Testis (tissue), 2 donors: ENCODE measurements at regions not wholly inside any gene's neighbourhood (a gene's known extent, or its start where the extent isn't known, plus 50 kb on each side); places are given as distances from the start of the nearest gene placed in this dataset.

Experiments used
- DNase-seq: peaks from one replicate; pipeline ENCODE4 v3.0.0-alpha.2; 2019
- H3K27ac ChIP-seq, 2 donors: fragments of 200-600 bp; sonication (generic); one replicate each; pipeline ENCODE4 v1.5.1; 2019
- H3K27me3 ChIP-seq: fragments of 200-600 bp; sonication (generic); one replicate; pipeline ENCODE4 v1.5.1; 2019
- H3K36me3 ChIP-seq: fragments of 200-600 bp; sonication (generic); one replicate; pipeline ENCODE4 v1.5.1; 2017; ENCODE audit warnings: low read depth; ENCODE audit errors: missing control alignments
- H3K4me1 ChIP-seq: fragments of 200-600 bp; sonication (generic); one replicate; pipeline ENCODE4 v1.5.1; 2019
- H3K4me3 ChIP-seq, 2 donors: fragments of 200-600 bp; sonication (generic); one replicate each; pipeline ENCODE4 v1.5.1; 2017 to 2019
- H3K9me3 ChIP-seq: fragments of 200-600 bp; sonication (generic); one replicate; pipeline ENCODE4 v1.5.1; 2017
- CTCF ChIP-seq, 3 experiments: fragments of 450-650 bp in 2 of 3; fragments of 200-600 bp in 1 of 3; sonication (generic) in 1 of 3; IDR thresholded peaks; one replicate each; pipeline ENCODE4 v1.5.1; 2016 to 2019; ENCODE audit warnings: antibody characterized with exemption in 3 of 3, mild to moderate bottlenecking in 2 of 3, moderate library complexity in 1 of 3
- POLR2A ChIP-seq: fragments of 450-650 bp; IDR thresholded peaks from one replicate; pipeline ENCODE4 v1.6.1; 2017; ENCODE audit warnings: antibody characterized with exemption, mild to moderate bottlenecking, moderate library complexity
- WGBS, 2 donors: methylation state at CpG; one replicate each; pipeline ENCODE4 v1.1.5; 2018; 5-methylcytosine and 5-hydroxymethylcytosine counted together
- intact Hi-C: fragments of 100-400 bp; cut with DNase I; formaldehyde crosslinking; loops from one replicate; pipeline ENCODE4 v1.15.1; 2023; ENCODE audit warnings: low total_unique reads

GRCh38 chr5:90037646-90038045 lies 371.9 kb downstream of the CETN3 start:
- no peak overlapping the region for H3K27ac ChIP-seq
- H3K27me3 ChIP-seq: no peaks in the 10 kb centered on the region
- intact Hi-C loops: no loop called here
- DNase-seq: no peak
- no peaks in the 10 kb centered on the region for H3K9me3 ChIP-seq
- H3K4me1 ChIP-seq: no peaks in the 10 kb centered on the region
- H3K36me3 ChIP-seq: no peaks in the 10 kb centered on the region
- 66 to 71% methylated on average over 4 of the region's 4 CpGs for WGBS, 2 donors
- TF ChIP-seq POLR2A (no peak), CTCF (IDR thresholded peaks at IDR 0.05) (no peak)
- H3K4me3 ChIP-seq: no peak overlapping the region

DNA sequence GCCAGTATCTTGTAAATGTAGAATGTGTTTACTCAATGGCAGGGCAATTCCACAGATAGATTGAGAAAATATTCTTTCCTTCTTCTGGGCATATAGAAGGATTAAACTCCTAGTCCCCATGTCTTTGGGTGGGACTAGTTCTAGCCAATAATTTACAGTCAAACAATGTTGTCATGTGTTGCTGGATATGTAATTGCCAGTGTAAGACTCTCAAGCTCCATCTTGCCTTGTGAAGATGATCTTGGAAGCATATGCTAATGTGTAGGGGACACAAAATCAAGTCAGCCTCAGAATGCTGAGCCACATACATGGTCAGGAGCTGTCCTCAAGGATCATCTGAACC lies 386.9 kb downstream of the CETN3 start:
- no peaks in the 10 kb centered on the region for H3K27me3 ChIP-seq
- intact Hi-C loops: no loop called here
- H3K27ac ChIP-seq: no peak overlapping the region
- H3K4me1 ChIP-seq: no peaks in the 10 kb centered on the region
- no peak for DNase-seq
- no peaks in the 10 kb centered on the region for H3K9me3 ChIP-seq
- no peaks in the 10 kb centered on the region for H3K36me3 ChIP-seq
- H3K4me3 ChIP-seq: no peak overlapping the region
- TF ChIP-seq CTCF (IDR thresholded peaks at IDR 0.05) (no peak), POLR2A (no peak)

DNA sequence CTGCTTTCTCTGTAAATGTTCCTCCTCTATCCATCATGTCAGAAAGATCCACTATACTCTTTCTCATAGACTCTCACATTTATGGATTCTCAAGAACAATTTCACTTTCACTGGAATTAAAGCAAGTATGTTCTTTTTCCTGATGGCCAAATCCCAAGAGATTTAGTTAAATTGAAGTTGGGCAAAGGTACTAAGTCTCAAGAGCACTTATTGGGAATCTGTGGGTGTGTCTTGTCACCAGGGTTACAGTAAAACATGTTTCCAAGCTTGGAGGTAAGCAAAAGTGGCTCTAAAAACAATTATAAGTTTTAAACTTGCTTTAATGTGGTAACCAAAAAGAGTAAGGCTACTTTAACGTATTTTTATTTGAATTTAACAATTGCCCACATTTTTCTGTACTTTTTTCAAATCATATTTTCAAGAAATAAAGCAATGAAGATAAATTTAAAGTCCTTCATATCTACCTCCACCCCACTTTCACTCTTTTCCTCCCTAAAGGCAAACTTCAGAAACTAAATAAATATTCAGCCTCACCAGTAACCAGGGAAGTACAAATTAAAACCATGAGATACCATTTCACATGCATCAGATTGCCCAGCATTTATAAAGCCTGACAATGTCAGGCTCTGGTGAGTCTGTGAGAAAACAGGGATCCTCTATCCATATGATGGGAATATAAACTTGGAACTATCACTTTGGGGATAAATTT lies 387.4 kb downstream of the CETN3 start:
- H3K9me3 ChIP-seq: no peaks in the 10 kb centered on the region
- 81 to 93% methylated on average over 1 of the region's 1 CpG for WGBS, 2 donors
- no peak overlapping the region for H3K4me3 ChIP-seq
- no peaks in the 10 kb centered on the region for H3K27me3 ChIP-seq
- no peak for TF ChIP-seq POLR2A
- TF ChIP-seq CTCF (IDR thresholded peaks at IDR 0.05): no peak
- intact Hi-C loops: no loop called here
- no peak overlapping the region for H3K27ac ChIP-seq
- H3K4me1 ChIP-seq: no peaks in the 10 kb centered on the region
- no peaks in the 10 kb centered on the region for H3K36me3 ChIP-seq
- no peak for DNase-seq

- intact Hi-C loops: no loop called here
- H3K36me3 ChIP-seq: no peaks in the 10 kb centered on the region
- H3K27ac ChIP-seq: no peak overlapping the region
- no peaks in the 10 kb centered on the region for H3K9me3 ChIP-seq
- 77 to 79% methylated on average over 5 of the region's 5 CpGs for WGBS, 2 donors
- no peaks in the 10 kb centered on the region for H3K27me3 ChIP-seq
- no peak for DNase-seq
- H3K4me1 ChIP-seq: no peaks in the 10 kb centered on the region
- TF ChIP-seq POLR2A: no peak
- no peak for TF ChIP-seq CTCF (IDR thresholded peaks at IDR 0.05)
- H3K4me3 ChIP-seq: no peak overlapping the region
Observed at GRCh38 chr5:90020575-90021538, 388.7 kb downstream of the CETN3 start.
